WTC11 (cell line): ENCODE measurements at regions not wholly inside any gene's neighbourhood (a gene's known extent, or its start where the extent isn't known, plus 50 kb on each side); places are given as distances from the start of the nearest gene placed in this dataset.
"Not testable (repeated sequence)": the region's sequence is repeated elsewhere in the genome, so short reads cannot be mapped to it uniquely, and the experiment has no call there.

Source experiments
- ATAC-seq: fragments of 200-7000 bp; cut with Tn5 transposase; 2 replicates; pipeline ENCODE4 v1.10.0; 2021; ENCODE audit warnings: mild to moderate bottlenecking, moderate library complexity
- CTCF ChIA-PET: fragments of 300-600 bp; sonication (Branson Sonifier 250); formaldehyde crosslinking; loops from one replicate; lab custom pipeline; 2021; ENCODE audit warnings: antibody characterized with exemption; lab: Charles Lee
- POLR2A ChIA-PET: fragments of 350-600 bp; sonication (Branson Sonifier 250); formaldehyde crosslinking; loops from one replicate; lab custom pipeline; 2021; ENCODE audit warnings: antibody characterized with exemption; lab: Charles Lee
- DNase-seq: peaks from one replicate; pipeline ENCODE4 v3.0.0; 2021; ENCODE audit warnings: low spot score
- H3K27ac Mint-ChIP-seq: 2 replicates; pipeline ENCODE4 v1.8.0; 2021; ENCODE audit warnings: mixed read lengths
- H3K27me3 Mint-ChIP-seq: 2 replicates; pipeline ENCODE4 v1.8.0; 2021; ENCODE audit warnings: low read depth, mild to moderate bottlenecking, moderate library complexity, mixed read lengths
- H3K36me3 Mint-ChIP-seq: 2 replicates; pipeline ENCODE4 v1.8.0; 2021; ENCODE audit warnings: mixed read lengths
- H3K4me1 Mint-ChIP-seq: 2 replicates; pipeline ENCODE4 v1.8.0; 2022; ENCODE audit warnings: mixed read lengths
- H3K4me3 Mint-ChIP-seq: 2 replicates; pipeline ENCODE4 v1.8.0; 2021; ENCODE audit warnings: mild to moderate bottlenecking, moderate library complexity, mixed read lengths
- H3K9me3 Mint-ChIP-seq: 2 replicates; pipeline ENCODE4 v1.8.0; 2021; ENCODE audit warnings: mixed read lengths
- ELF4 ChIP-seq: sonication (generic); formaldehyde crosslinking; IDR thresholded peaks from 2 replicates; pipeline ENCODE4 v1.8.1; 2022; ENCODE audit warnings: low read depth, mild to moderate bottlenecking, moderate library complexity, missing genetic modification reagents
- EMX1 ChIP-seq: fragments of 250-450 bp; sonication (Bioruptor Pico); IDR thresholded peaks from 2 replicates; pipeline ENCODE4 v1.8.0; 2021; ENCODE audit warnings: mild to moderate bottlenecking
- KAT7 ChIP-seq: sonication (generic); formaldehyde crosslinking; IDR thresholded peaks from 2 replicates; pipeline ENCODE4 v1.8.1; 2023; ENCODE audit warnings: missing genetic modification reagents, mild to moderate bottlenecking, borderline replicate concordance
- TCF7 ChIP-seq: sonication (generic); formaldehyde crosslinking; IDR thresholded peaks from 2 replicates; pipeline ENCODE4 v1.8.0; 2022; ENCODE audit warnings: mild to moderate bottlenecking, low read depth, missing genetic modification reagents, moderate library complexity
- ZBTB21 ChIP-seq: sonication (generic); formaldehyde crosslinking; IDR thresholded peaks from 2 replicates; pipeline ENCODE4 v1.8.1; 2023; ENCODE audit warnings: mild to moderate bottlenecking, missing genetic modification reagents, borderline replicate concordance
- ZBTB43 ChIP-seq: sonication (generic); formaldehyde crosslinking; IDR thresholded peaks from 2 replicates; pipeline ENCODE4 v1.8.1; 2023; ENCODE audit warnings: mild to moderate bottlenecking, missing genetic modification reagents

DNA sequence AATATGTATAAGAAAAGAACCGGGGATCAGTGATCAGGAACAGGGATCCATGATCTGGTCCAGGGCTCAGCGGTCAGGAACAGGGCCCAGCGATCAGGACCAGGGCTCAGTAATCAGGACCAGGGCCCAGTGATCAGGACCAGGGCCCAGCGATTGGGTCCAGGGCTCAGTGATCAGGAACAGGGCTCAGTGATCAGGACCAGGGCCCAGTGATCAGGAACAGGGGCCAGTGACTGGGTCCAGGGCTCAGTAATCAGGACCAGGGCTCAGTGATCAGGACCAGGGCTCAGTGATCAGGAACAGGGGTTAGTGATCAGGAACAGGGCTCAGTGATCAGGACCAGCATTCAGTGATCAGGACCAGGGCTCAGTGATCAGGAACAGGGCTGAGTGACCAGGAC lies 56.3 kb downstream of the TMEM121 start:
- Mint-ChIP-seq H3K9me3 (peaks cover 39% of the 10 kb centered on the region), H3K27ac (no peak overlapping the region), H3K4me3 (no peak overlapping the region), H3K4me1 (no peaks in the 10 kb centered on the region), H3K27me3 (peaks cover 12% of the 10 kb centered on the region), H3K36me3 (peaks cover 35% of the 10 kb centered on the region)
- TF ChIP-seq TCF7 (no peak), ELF4 (CRISPR knock-in tag) (no peak), ZBTB43 (CRISPR knock-in tag) (no peak), KAT7 (CRISPR knock-in tag) (no peak), EMX1 (CRISPR knock-in tag) (no peak), ZBTB21 (no peak)
- CTCF ChIA-PET: no interaction called here
- DNase-seq: no peak
- no peak for ATAC-seq
- POLR2A ChIA-PET: no interaction called here

DNA sequence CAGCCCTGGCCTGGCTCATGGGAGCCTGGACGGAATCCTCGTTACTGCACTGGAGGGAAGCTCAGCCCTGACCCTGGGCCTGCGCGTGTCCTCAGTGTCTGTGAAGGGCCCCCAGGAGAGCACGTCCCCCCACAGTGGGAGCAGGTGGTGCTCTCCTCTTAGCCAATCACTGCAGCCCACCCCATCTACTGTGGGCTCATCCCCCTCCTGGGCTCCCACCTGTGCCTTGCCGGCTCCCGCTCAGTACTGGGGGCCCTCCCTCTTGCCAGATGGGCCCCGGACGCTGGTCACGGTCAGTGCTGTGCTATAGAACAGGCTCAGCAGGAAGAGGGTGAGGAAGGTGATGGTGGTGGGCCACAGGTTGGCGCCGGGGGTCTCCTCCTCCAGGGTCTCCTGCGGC lies 57.5 kb downstream of the TMEM121 start:
- H3K27ac Mint-ChIP-seq, ATAC-seq, DNase-seq, H3K4me3 Mint-ChIP-seq, CTCF ChIA-PET, H3K27me3 Mint-ChIP-seq, POLR2A ChIA-PET, H3K4me1 Mint-ChIP-seq: not testable (repeated sequence)
- H3K9me3 Mint-ChIP-seq: peaks cover 30% of the 10 kb centered on the region
- peaks cover 27% of the 10 kb centered on the region for H3K36me3 Mint-ChIP-seq

DNA sequence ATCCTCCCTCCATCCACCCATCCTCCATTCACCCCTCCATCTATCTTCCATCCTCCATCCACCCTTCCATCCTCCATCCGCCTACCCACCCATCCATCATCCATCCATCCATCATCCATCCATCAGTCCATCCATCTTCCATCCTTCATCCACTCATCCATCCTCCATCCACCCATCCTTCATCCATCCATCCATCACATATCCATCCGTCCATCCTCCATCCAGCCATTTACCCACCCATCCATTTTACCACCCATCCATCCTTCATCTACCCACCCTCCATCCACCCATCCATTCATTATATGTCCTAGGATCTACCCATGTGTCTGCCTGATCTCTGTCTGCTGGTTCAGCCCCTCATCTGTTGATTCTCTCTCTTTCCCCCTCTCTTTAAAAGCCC lies 58.9 kb downstream of the TMEM121 start:
- Mint-ChIP-seq H3K36me3 (peaks cover 25% of the 10 kb centered on the region), H3K9me3 (peaks cover 29% of the 10 kb centered on the region)
- H3K4me1 Mint-ChIP-seq, DNase-seq, CTCF ChIA-PET, H3K27me3 Mint-ChIP-seq, ATAC-seq, H3K27ac Mint-ChIP-seq, H3K4me3 Mint-ChIP-seq, POLR2A ChIA-PET: not testable (repeated sequence)

- H3K4me1 Mint-ChIP-seq, H3K27ac Mint-ChIP-seq, DNase-seq, POLR2A ChIA-PET, CTCF ChIA-PET, H3K27me3 Mint-ChIP-seq, H3K4me3 Mint-ChIP-seq, ATAC-seq: not testable (repeated sequence)
- Mint-ChIP-seq H3K9me3 (peaks cover 25% of the 10 kb centered on the region), H3K36me3 (peaks cover 21% of the 10 kb centered on the region)
Observed at GRCh38 chr14:105585722-105586121, 59.3 kb downstream of the TMEM121 start.

DNA sequence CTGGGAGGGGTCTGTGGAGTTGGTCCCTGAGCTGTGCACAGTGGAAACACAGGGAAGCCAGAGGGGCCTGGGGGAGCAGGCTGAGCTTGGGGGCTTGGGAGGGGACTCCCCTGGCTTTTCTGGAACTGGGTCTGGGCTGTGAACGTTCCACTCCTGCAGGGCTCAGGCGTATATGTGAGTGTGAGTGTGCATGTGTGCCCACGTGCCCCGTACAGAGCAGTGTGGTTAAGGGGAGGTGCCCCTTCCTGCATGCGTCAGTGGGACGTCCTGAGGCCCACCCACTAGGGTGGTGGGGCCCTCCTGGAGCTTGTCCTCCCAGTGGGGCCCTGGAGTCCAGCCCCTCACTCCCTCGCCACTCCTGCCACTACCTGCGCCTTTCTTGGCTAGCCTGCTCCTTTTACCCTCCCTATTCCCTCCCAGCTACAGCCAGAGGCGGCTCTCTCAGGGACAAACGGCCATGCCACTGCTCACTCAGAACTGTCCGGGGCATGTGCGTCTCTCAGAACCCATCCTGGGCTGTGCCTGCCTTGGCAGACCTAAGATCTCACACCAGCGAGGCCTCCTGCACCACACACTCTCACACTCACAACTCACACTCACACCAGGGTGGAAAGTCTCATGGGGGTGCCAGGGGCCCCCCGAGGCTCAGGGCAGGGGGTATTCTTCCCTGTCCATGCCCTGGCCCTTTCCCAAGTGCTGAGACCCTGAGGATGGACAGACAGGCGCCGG lies 59.9 kb downstream of the TMEM121 start:
- H3K4me3 Mint-ChIP-seq, H3K27ac Mint-ChIP-seq, POLR2A ChIA-PET, H3K27me3 Mint-ChIP-seq, H3K4me1 Mint-ChIP-seq, ATAC-seq, DNase-seq, CTCF ChIA-PET: not testable (repeated sequence)
- H3K9me3 Mint-ChIP-seq: peaks cover 19% of the 10 kb centered on the region
- H3K36me3 Mint-ChIP-seq: peaks cover 17% of the 10 kb centered on the region

- H3K4me3 Mint-ChIP-seq, DNase-seq, H3K27ac Mint-ChIP-seq, POLR2A ChIA-PET, ATAC-seq, H3K4me1 Mint-ChIP-seq, CTCF ChIA-PET, H3K27me3 Mint-ChIP-seq: not testable (repeated sequence)
- Mint-ChIP-seq H3K36me3 (peaks cover 16% of the 10 kb centered on the region), H3K9me3 (peaks cover 18% of the 10 kb centered on the region)
Observed at GRCh38 chr14:105587034-105587433, 60.7 kb downstream of the TMEM121 start.

GRCh38 chr14:105587482-105588235 lies 61.3 kb downstream of the TMEM121 start:
- H3K4me3 Mint-ChIP-seq, ATAC-seq, H3K27me3 Mint-ChIP-seq, CTCF ChIA-PET, H3K4me1 Mint-ChIP-seq, POLR2A ChIA-PET, H3K27ac Mint-ChIP-seq, DNase-seq: not testable (repeated sequence)
- H3K9me3 Mint-ChIP-seq: peaks cover 13% of the 10 kb centered on the region
- H3K36me3 Mint-ChIP-seq: peaks cover 12% of the 10 kb centered on the region
